Hepatocyte (in vitro differentiated cells): ENCODE measurements at regions not wholly inside any gene's neighbourhood (a gene's known extent, or its start where the extent isn't known, plus 50 kb on each side); places are given as distances from the start of the nearest gene placed in this dataset.

Source experiments
- CTCF ChIP-seq: fragments of 200-600 bp; sonication (generic); IDR thresholded peaks from 2 replicates; pipeline ENCODE4 v1.5.1; 2016; ENCODE audit warnings: antibody characterized with exemption, mild to moderate bottlenecking; ENCODE audit not compliant: poor library complexity
- EZH2 ChIP-seq: fragments of 200-600 bp; sonication (generic); IDR thresholded peaks from 2 replicates; pipeline ENCODE4 v1.6.1; 2016; ENCODE audit warnings: antibody characterized with exemption, mild to moderate bottlenecking, borderline replicate concordance
- EZH2phosphoT487 ChIP-seq: fragments of 200-600 bp; sonication (generic); IDR thresholded peaks from one replicate; pipeline ENCODE4 v1.6.1; 2018; ENCODE audit warnings: antibody characterized with exemption, mild to moderate bottlenecking, low read depth, moderate library complexity; ENCODE audit not compliant: unreplicated experiment, severe bottlenecking

- TF ChIP-seq CTCF, result no peak
- TF ChIP-seq EZH2phosphoT487, result no peak
- no peak for TF ChIP-seq EZH2
Measured at GRCh38 chr3:64345371-64345770, 120.1 kb upstream of the PRICKLE2 start.
